Esophagus muscularis mucosa (tissue), 4 donors: ENCODE measurements at regions not wholly inside any gene's neighbourhood (a gene's known extent, or its start where the extent isn't known, plus 50 kb on each side); places are given as distances from the start of the nearest gene placed in this dataset.

Experiments used
- CTCF ChIP-seq, 3 experiments: fragments of 200-600 bp in 2 of 3; fragments of 450-650 bp in 1 of 3; sonication (generic) in 2 of 3; IDR thresholded peaks; one replicate each; pipeline ENCODE4 v1.5.1; 2017 to 2019; ENCODE audit warnings: antibody characterized with exemption in 3 of 3, mild to moderate bottlenecking in 2 of 3, moderate library complexity in 1 of 3
- EP300 ChIP-seq: sonication (generic); formaldehyde crosslinking; IDR thresholded peaks from one replicate; pipeline ENCODE4 v1.6.1; 2017; ENCODE audit warnings: antibody characterized with exemption
- POLR2A ChIP-seq: fragments of 450-650 bp; IDR thresholded peaks from one replicate; pipeline ENCODE4 v1.6.1; 2017; ENCODE audit warnings: antibody characterized with exemption, moderate library complexity, mild to moderate bottlenecking, low read depth
- POLR2AphosphoS5 ChIP-seq, 2 donors: sonication (generic); formaldehyde crosslinking; IDR thresholded peaks; one replicate each; pipeline ENCODE4 v1.6.1; 2017; ENCODE audit warnings: antibody characterized with exemption in 2 of 2

- TF ChIP-seq POLR2A (no peak), CTCF (IDR thresholded peaks at IDR 0.05) (no peak), EP300 (no peak), POLR2AphosphoS5 (IDR thresholded peaks at IDR 0.05) (no peak)
These were observed 185.6 kb upstream of the NR3C1 start for GRCh38 chr5:143588933-143589662.
